GM13976 (cell line): ENCODE measurements at regions not wholly inside any gene's neighbourhood (a gene's known extent, or its start where the extent isn't known, plus 50 kb on each side); places are given as distances from the start of the nearest gene placed in this dataset.

Experiments used
- DNase-seq: peaks from one replicate; pipeline ENCODE4 v3.0.0; 2012; ENCODE audit warnings: low spot score
- CTCF ChIP-seq: IDR thresholded peaks from 2 replicates; pipeline ENCODE4 v1.5.1; 2012; ENCODE audit warnings: borderline replicate concordance, mild to moderate bottlenecking; ENCODE audit not compliant: insufficient read depth; ENCODE audit errors: extremely low read depth, missing control alignments, control extremely low read depth
- in situ Hi-C: fragments of 300-500 bp; cut with MboI; formaldehyde crosslinking; loops from one replicate; pipeline ENCODE4 v1.12.0; 2022; ENCODE audit warnings: low sequenced_read_pairs, mixed read lengths, inconsistent platforms; ENCODE audit not compliant: unreplicated experiment

- DNase-seq, result no peak
- in situ Hi-C loops, result loop anchor here (25.0 kb wide), 1 partner anchor 89 kb away; no protein-coding TSS in a partner anchor
- TF ChIP-seq CTCF, result no peak
Measured at GRCh38 chr12:92473564-92473963, 229.2 kb upstream of the PLEKHG7 start.

- TF ChIP-seq CTCF, result no peak
- in situ Hi-C loops, result loop anchor here (25.0 kb wide), 1 partner anchor 90 kb away; no protein-coding TSS in a partner anchor
- no peak for DNase-seq
Measured at GRCh38 chr12:92472201-92472600, 230.6 kb upstream of the PLEKHG7 start.

GRCh38 chr12:92471551-92471950 is 231.2 kb upstream of the PLEKHG7 start:
- TF ChIP-seq CTCF, result no peak
- no peak for DNase-seq
- in situ Hi-C loops, result loop anchor here (25.0 kb wide), 1 partner anchor 91 kb away; no protein-coding TSS in a partner anchor

- no peak for TF ChIP-seq CTCF
- no peak for DNase-seq
- in situ Hi-C loops, result loop anchor here (25.0 kb wide), 1 partner anchor 92 kb away; no protein-coding TSS in a partner anchor
Measured at GRCh38 chr12:92470608-92471021, 232.2 kb upstream of the PLEKHG7 start.

- DNase-seq, result no peak
- in situ Hi-C loops, result loop anchor here (10.0 to 25.0 kb wide), 2 partner anchors 92 to 325 kb away; partner anchors contain the start of gene BTG1
- TF ChIP-seq CTCF, result no peak
Measured at GRCh38 chr12:92469837-92470236, 233.0 kb upstream of the PLEKHG7 start.

- DNase-seq, result no peak
- in situ Hi-C loops, result loop anchor here (10.0 to 25.0 kb wide), 2 partner anchors 94 to 324 kb away; partner anchors contain the start of gene BTG1
- TF ChIP-seq CTCF, result no peak
Measured at GRCh38 chr12:92468358-92469020, 234.3 kb upstream of the PLEKHG7 start.

- in situ Hi-C loops, result loop anchor here (10.0 to 25.0 kb wide), 2 partner anchors 94 to 323 kb away; partner anchors contain the start of gene BTG1
- no peak for TF ChIP-seq CTCF
- DNase-seq, result no peak
Measured at GRCh38 chr12:92467886-92468285, 234.9 kb upstream of the PLEKHG7 start.
